Gastroesophageal sphincter (tissue), 3 donors: ENCODE measurements at regions not wholly inside any gene's neighbourhood (a gene's known extent, or its start where the extent isn't known, plus 50 kb on each side); places are given as distances from the start of the nearest gene placed in this dataset.

Experiments used
- EP300 ChIP-seq: sonication (generic); formaldehyde crosslinking; IDR thresholded peaks from one replicate; pipeline ENCODE4 v1.6.1; 2017; ENCODE audit warnings: antibody characterized with exemption, mild to moderate bottlenecking
- POLR2A ChIP-seq, 2 donors: fragments of 450-650 bp; IDR thresholded peaks; one replicate each; pipeline ENCODE4 v1.6.1; 2017; ENCODE audit warnings: antibody characterized with exemption in 2 of 2, mild to moderate bottlenecking in 2 of 2, moderate library complexity in 1 of 2
- TF ChIP-seq, protein P1 (sequence below), 4 experiments: fragments of 200-600 bp in 2 of 4; fragments of 450-650 bp in 2 of 4; sonication (generic) in 1 of 4; IDR thresholded peaks; one replicate each; pipeline ENCODE4 v1.5.1; 2017 to 2019; ENCODE audit warnings: antibody characterized with exemption in 4 of 4, mild to moderate bottlenecking in 2 of 4, moderate library complexity in 2 of 4

DNA sequence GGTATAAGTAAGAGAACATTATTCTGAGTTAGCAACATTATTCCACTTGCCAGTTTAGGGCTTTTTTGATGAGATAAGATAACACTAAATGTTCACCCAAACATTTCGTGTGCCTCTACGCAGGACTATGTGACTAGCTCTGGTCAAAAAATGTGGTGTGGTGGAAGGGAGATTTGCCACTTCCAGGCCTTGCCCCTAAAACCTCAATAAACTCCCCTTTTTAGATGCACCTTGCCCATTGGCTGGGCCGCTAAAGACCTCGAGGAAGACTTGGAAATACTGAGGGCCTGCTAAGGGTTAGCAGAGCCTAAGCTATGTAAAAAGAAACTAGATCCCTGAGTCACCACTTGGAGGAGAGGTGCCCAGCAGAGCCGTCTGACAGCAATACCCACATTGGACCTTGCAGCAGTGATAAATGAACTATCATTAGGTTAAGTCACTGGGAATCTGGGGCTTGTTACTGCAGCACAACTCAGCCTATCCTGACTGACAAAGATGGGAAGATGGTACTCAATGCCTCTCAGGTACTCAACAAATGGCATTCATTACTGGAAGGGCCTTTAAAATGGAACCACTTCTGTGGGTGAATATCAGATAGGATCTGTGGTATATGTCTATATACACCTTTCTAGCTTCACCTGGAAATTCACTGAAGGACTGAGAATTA, 331.5 kb upstream of the TLE3 start:
- TF ChIP-seq, protein P1, sequence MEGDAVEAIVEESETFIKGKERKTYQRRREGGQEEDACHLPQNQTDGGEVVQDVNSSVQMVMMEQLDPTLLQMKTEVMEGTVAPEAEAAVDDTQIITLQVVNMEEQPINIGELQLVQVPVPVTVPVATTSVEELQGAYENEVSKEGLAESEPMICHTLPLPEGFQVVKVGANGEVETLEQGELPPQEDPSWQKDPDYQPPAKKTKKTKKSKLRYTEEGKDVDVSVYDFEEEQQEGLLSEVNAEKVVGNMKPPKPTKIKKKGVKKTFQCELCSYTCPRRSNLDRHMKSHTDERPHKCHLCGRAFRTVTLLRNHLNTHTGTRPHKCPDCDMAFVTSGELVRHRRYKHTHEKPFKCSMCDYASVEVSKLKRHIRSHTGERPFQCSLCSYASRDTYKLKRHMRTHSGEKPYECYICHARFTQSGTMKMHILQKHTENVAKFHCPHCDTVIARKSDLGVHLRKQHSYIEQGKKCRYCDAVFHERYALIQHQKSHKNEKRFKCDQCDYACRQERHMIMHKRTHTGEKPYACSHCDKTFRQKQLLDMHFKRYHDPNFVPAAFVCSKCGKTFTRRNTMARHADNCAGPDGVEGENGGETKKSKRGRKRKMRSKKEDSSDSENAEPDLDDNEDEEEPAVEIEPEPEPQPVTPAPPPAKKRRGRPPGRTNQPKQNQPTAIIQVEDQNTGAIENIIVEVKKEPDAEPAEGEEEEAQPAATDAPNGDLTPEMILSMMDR (IDR thresholded peaks at IDR 0.05) = no peak
- TF ChIP-seq POLR2A (IDR thresholded peaks at IDR 0.05) (no peak), EP300 (no peak)
